ENCODE measurements at regions not wholly inside any gene's neighbourhood (a gene's known extent, or its start where the extent isn't known, plus 50 kb on each side); places are given as distances from the start of the nearest gene placed in this dataset.
A peak's percentile ranks its signal among the peaks of the same experiment; 100 is the strongest.

GRCh38 chr6:105593805-105594671 is 191.2 kb upstream of the PREP start:
- DNase-seq (ENCODE audit: low read depth in 2 of 3, low spot score in 1 of 3): no peak

- DNase-seq (ENCODE audit: low read depth in 2 of 3, low spot score in 1 of 3): no peak
These were observed 190.3 kb upstream of the PREP start for GRCh38 chr6:105593056-105593690.

GRCh38 chr6:105592329-105592728 is 189.4 kb upstream of the PREP start:
- no peak for DNase-seq (ENCODE audit: low read depth in 2 of 3, low spot score in 1 of 3)

GRCh38 chr6:105591053-105591452 is 188.2 kb upstream of the PREP start:
- no peak for DNase-seq (ENCODE audit: low read depth in 2 of 3, low spot score in 1 of 3)

- DNase-seq (ENCODE audit: low read depth in 2 of 3, low spot score in 1 of 3): no peak
These were observed 185.3 kb upstream of the PREP start for GRCh38 chr6:105588123-105588710.

GRCh38 chr6:105587349-105588122 is 184.7 kb upstream of the PREP start:
- DNase-seq (ENCODE audit: low read depth in 2 of 3, low spot score in 1 of 3): no peak

GRCh38 chr6:105578179-105578707 is 175.4 kb upstream of the PREP start:
- DNase-seq (ENCODE audit: low read depth in 2 of 3, low spot score in 1 of 3): no peak

- no peak for DNase-seq (ENCODE audit: low read depth in 2 of 3, low spot score in 1 of 3)
These were observed 170.7 kb upstream of the PREP start for GRCh38 chr6:105573556-105573955.

- no peak for DNase-seq (ENCODE audit: low read depth in 2 of 3, low spot score in 1 of 3)
These were observed 170.3 kb upstream of the PREP start for GRCh38 chr6:105573138-105573537.

- no peak for DNase-seq (ENCODE audit: low read depth in 2 of 3, low spot score in 1 of 3)
These were observed 167.5 kb upstream of the PREP start for GRCh38 chr6:105570416-105570815.

- DNase-seq (ENCODE audit: low read depth in 2 of 3, low spot score in 1 of 3): no peak
These were observed 166.8 kb upstream of the PREP start for GRCh38 chr6:105569706-105570105.

- DNase-seq (ENCODE audit: low read depth in 2 of 3, low spot score in 1 of 3): no peak
These were observed 165.9 kb upstream of the PREP start for GRCh38 chr6:105568751-105569150.

- no peak for DNase-seq (ENCODE audit: low read depth in 2 of 3, low spot score in 1 of 3)
These were observed 165.3 kb upstream of the PREP start for GRCh38 chr6:105568142-105568541.

GRCh38 chr6:105567140-105567539 is 164.3 kb upstream of the PREP start:
- DNase-seq (ENCODE audit: low read depth in 2 of 3, low spot score in 1 of 3): no peak

- no peak for DNase-seq (ENCODE audit: low read depth in 2 of 3, low spot score in 1 of 3)
These were observed 163.6 kb upstream of the PREP start for GRCh38 chr6:105566503-105566902.

- DNase-seq (ENCODE audit: low read depth in 2 of 3, low spot score in 1 of 3): no peak
These were observed 161.4 kb upstream of the PREP start for GRCh38 chr6:105564121-105564902.

GRCh38 chr6:105562027-105562426 is 159.1 kb upstream of the PREP start:
- no peak for DNase-seq (ENCODE audit: low read depth in 2 of 3, low spot score in 1 of 3)

- DNase-seq (ENCODE audit: low read depth in 2 of 3, low spot score in 1 of 3): no peak
These were observed 158.6 kb upstream of the PREP start for GRCh38 chr6:105561486-105561885.

GRCh38 chr6:105560611-105561066 is 157.8 kb upstream of the PREP start:
- DNase-seq (ENCODE audit: low read depth in 2 of 3, low spot score in 1 of 3): peak in 1 of 3 donors; percentile 2

- no peak for DNase-seq (ENCODE audit: low read depth in 2 of 3, low spot score in 1 of 3)
These were observed 154.4 kb upstream of the PREP start for GRCh38 chr6:105557291-105557690.

Data from stimulated activated CD4-positive, alpha-beta T cell treated with anti-CD3 and anti-CD28 coated beads, Interleukin-12 subunit alpha, Interleukin-12 subunit beta, amount 100 ng/mL, for 48 hours (primary cell).